NCI-H345 (cell line): ENCODE measurements at regions not wholly inside any gene's neighbourhood (a gene's known extent, or its start where the extent isn't known, plus 50 kb on each side); places are given as distances from the start of the nearest gene placed in this dataset.

Source experiments
- DNase-seq: peaks from one replicate; lab custom pipeline; 2025; lab: John Stamatoyannopoulos, UW

- DNase-seq: no peak
Measured at GRCh38 chr12:91576432-91576831, 393.8 kb upstream of the DCN start.

- no peak for DNase-seq
Measured at GRCh38 chr12:91575630-91576029, 393.0 kb upstream of the DCN start.

GRCh38 chr12:91574975-91575374, 392.4 kb upstream of the DCN start:
- DNase-seq: no peak

- no peak for DNase-seq
Measured at GRCh38 chr12:91574391-91574790, 391.8 kb upstream of the DCN start.

- DNase-seq: no peak
Measured at GRCh38 chr12:91572869-91573268, 390.3 kb upstream of the DCN start.

- DNase-seq: no peak
Measured at GRCh38 chr12:91567100-91567485, 384.5 kb upstream of the DCN start.

GRCh38 chr12:91566328-91567099, 383.9 kb upstream of the DCN start:
- no peak for DNase-seq

- DNase-seq: no peak
Measured at GRCh38 chr12:91565846-91566245, 383.2 kb upstream of the DCN start.

GRCh38 chr12:91565246-91565645, 382.6 kb upstream of the DCN start:
- no peak for DNase-seq

GRCh38 chr12:91563011-91563765, 380.6 kb upstream of the DCN start:
- no peak for DNase-seq

- no peak for DNase-seq
Measured at GRCh38 chr12:91562476-91562875, 379.9 kb upstream of the DCN start.

GRCh38 chr12:91561958-91562325, 379.3 kb upstream of the DCN start:
- DNase-seq: no peak

- no peak for DNase-seq
Measured at GRCh38 chr12:91561301-91561957, 378.8 kb upstream of the DCN start.

- no peak for DNase-seq
Measured at GRCh38 chr12:91556909-91557308, 374.3 kb upstream of the DCN start.

GRCh38 chr12:91555436-91556415, 373.1 kb upstream of the DCN start:
- no peak for DNase-seq

- no peak for DNase-seq
Measured at GRCh38 chr12:91551927-91552326, 369.3 kb upstream of the DCN start.

GRCh38 chr12:91551242-91551641, 368.6 kb upstream of the DCN start:
- no peak for DNase-seq

- DNase-seq: no peak
Measured at GRCh38 chr12:91542666-91543065, 360.0 kb upstream of the DCN start.

- no peak for DNase-seq
Measured at GRCh38 chr12:91542067-91542466, 359.4 kb upstream of the DCN start.

GRCh38 chr12:91538418-91538817, 355.8 kb upstream of the DCN start:
- no peak for DNase-seq

GRCh38 chr12:91533366-91533765, 350.7 kb upstream of the DCN start:
- DNase-seq: no peak

- no peak for DNase-seq
Measured at GRCh38 chr12:91529829-91530228, 347.2 kb upstream of the DCN start.
